Adrenal gland (tissue), 5 donors: ENCODE measurements at regions not wholly inside any gene's neighbourhood (a gene's known extent, or its start where the extent isn't known, plus 50 kb on each side); places are given as distances from the start of the nearest gene placed in this dataset.

Experiments
- POLR2A ChIP-seq, 2 donors: fragments of 450-650 bp; IDR thresholded peaks; one replicate each; pipeline ENCODE4 v1.6.1; 2017; ENCODE audit warnings: antibody characterized with exemption in 2 of 2, mild to moderate bottlenecking in 2 of 2, moderate library complexity in 1 of 2
- TF ChIP-seq, protein P1 (sequence below), 6 experiments: fragments of 450-650 bp in 4 of 6; fragments of 200-600 bp in 2 of 6; sonication (generic) in 1 of 6; IDR thresholded peaks; 1 replicate in 5 of 6; 2 replicates in 1 of 6; pipeline versions ENCODE4 v1.5.1 to v1.8.0; 2016 to 2021; ENCODE audit warnings: antibody characterized with exemption in 6 of 6, mild to moderate bottlenecking in 2 of 6, moderate library complexity in 1 of 6
- donor health status: DM: no; HTN: no; CAD: no.

DNA sequence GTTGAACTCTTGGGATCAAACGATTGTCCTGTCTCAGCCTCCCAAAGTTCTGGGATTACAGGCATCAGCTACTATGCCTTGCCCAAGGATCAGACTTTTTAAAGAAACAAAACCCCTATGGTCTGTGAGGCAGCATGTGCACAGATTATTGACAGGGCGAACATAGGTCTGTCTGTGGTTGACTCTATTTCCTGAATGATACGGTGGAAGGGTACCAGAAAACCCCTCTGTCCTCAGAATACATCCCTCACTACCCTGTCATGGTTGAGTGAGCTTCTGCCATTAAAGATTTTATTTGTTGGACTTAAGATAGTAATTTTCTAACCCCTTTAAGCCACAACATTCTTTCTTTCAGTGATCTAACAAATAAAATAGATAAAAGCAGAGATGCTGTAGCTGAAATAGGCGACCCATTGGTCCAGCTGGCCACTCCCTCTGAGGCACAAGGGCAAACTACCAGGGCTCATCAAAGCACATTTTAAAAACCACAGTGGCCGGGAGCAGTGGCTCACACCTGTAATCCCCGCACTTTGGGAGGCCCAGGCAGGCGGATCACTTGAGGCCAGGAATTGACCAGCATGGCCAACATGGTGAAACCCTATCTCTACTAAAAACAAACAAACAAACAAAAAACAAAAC lies 84.9 kb upstream of the ANKRD55 start:
- TF ChIP-seq, protein P1, sequence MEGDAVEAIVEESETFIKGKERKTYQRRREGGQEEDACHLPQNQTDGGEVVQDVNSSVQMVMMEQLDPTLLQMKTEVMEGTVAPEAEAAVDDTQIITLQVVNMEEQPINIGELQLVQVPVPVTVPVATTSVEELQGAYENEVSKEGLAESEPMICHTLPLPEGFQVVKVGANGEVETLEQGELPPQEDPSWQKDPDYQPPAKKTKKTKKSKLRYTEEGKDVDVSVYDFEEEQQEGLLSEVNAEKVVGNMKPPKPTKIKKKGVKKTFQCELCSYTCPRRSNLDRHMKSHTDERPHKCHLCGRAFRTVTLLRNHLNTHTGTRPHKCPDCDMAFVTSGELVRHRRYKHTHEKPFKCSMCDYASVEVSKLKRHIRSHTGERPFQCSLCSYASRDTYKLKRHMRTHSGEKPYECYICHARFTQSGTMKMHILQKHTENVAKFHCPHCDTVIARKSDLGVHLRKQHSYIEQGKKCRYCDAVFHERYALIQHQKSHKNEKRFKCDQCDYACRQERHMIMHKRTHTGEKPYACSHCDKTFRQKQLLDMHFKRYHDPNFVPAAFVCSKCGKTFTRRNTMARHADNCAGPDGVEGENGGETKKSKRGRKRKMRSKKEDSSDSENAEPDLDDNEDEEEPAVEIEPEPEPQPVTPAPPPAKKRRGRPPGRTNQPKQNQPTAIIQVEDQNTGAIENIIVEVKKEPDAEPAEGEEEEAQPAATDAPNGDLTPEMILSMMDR (IDR thresholded peaks at IDR 0.05): no peak
- no peak for TF ChIP-seq POLR2A (IDR thresholded peaks at IDR 0.05)
